GM23338 (cell line): ENCODE measurements at regions not wholly inside any gene's neighbourhood (a gene's known extent, or its start where the extent isn't known, plus 50 kb on each side); places are given as distances from the start of the nearest gene placed in this dataset.

ENCODE experiments used
- ATAC-seq: fragments of 200-7000 bp; cut with Tn5 transposase; 3 replicates; pipeline ENCODE4 v1.9.1; 2020
- DNase-seq: peaks from one replicate; pipeline ENCODE4 v3.0.0-alpha.2; 2015; ENCODE audit warnings: low spot score
- H2AFZ ChIP-seq: fragments of 200-600 bp; sonication (generic); 2 replicates; pipeline ENCODE4 v1.8.0; 2016; ENCODE audit warnings: antibody characterized with exemption, mild to moderate bottlenecking, moderate library complexity
- H3F3A ChIP-seq: fragments of 200-600 bp; sonication (generic); replicated peaks from 2 replicates; pipeline ENCODE4 v1.8.0; 2017; ENCODE audit warnings: antibody characterized with exemption, mixed run types, low read depth
- H3K27ac ChIP-seq: fragments of 200-600 bp; sonication (generic); 2 replicates; pipeline ENCODE4 v1.6.1; 2016; ENCODE audit warnings: low read depth
- H3K27me3 ChIP-seq: fragments of 200-600 bp; sonication (generic); 2 replicates; pipeline ENCODE4 v1.8.0; 2016; ENCODE audit warnings: mild to moderate bottlenecking, mixed run types, moderate library complexity; ENCODE audit not compliant: insufficient read depth
- H3K36me3 ChIP-seq: fragments of 200-600 bp; sonication (generic); 2 replicates; pipeline ENCODE4 v1.8.0; 2016; ENCODE audit warnings: mild to moderate bottlenecking; ENCODE audit not compliant: insufficient read depth
- H3K4me1 ChIP-seq: fragments of 200-600 bp; sonication (generic); 2 replicates; pipeline ENCODE4 v1.8.0; 2016; ENCODE audit warnings: mild to moderate bottlenecking, moderate library complexity; ENCODE audit not compliant: insufficient read depth
- H3K4me2 ChIP-seq: fragments of 200-600 bp; sonication (generic); 2 replicates; pipeline ENCODE4 v1.7.1; 2017; ENCODE audit warnings: mixed run types
- H3K4me3 ChIP-seq: fragments of 200-600 bp; sonication (generic); 2 replicates; pipeline ENCODE4 v1.6.1; 2016; ENCODE audit warnings: mixed run types
- H3K79me2 ChIP-seq: fragments of 200-600 bp; sonication (generic); replicated peaks from 2 replicates; pipeline ENCODE4 v1.8.0; 2017; ENCODE audit warnings: mild to moderate bottlenecking; ENCODE audit not compliant: insufficient read depth
- H3K9me2 ChIP-seq: fragments of 200-600 bp; sonication (generic); 2 replicates; pipeline ENCODE4 v1.8.0; 2017; ENCODE audit not compliant: insufficient read depth
- H4K20me1 ChIP-seq: fragments of 200-600 bp; sonication (generic); replicated peaks from 2 replicates; pipeline ENCODE4 v1.8.0; 2017; ENCODE audit warnings: mild to moderate bottlenecking; ENCODE audit not compliant: insufficient read depth
- H3K27ac Mint-ChIP-seq: 2 replicates; pipeline ENCODE4 v1.8.0; 2020; ENCODE audit warnings: inconsistent platforms, mild to moderate bottlenecking, moderate library complexity, mixed read lengths
- H3K27me3 Mint-ChIP-seq: 3 replicates; pipeline ENCODE4 v1.8.0; 2022; ENCODE audit warnings: low read depth, mild to moderate bottlenecking, moderate library complexity, mixed read lengths, inconsistent platforms; ENCODE audit not compliant: insufficient read depth, poor library complexity
- H3K36me3 Mint-ChIP-seq: 3 replicates; pipeline ENCODE4 v1.8.0; 2021; ENCODE audit warnings: low read depth, mild to moderate bottlenecking, inconsistent platforms, moderate library complexity, mixed read lengths
- H3K4me1 Mint-ChIP-seq: 3 replicates; pipeline ENCODE4 v1.8.0; 2020; ENCODE audit warnings: mild to moderate bottlenecking, inconsistent platforms, mixed read lengths
- H3K4me3 Mint-ChIP-seq: 3 replicates; pipeline ENCODE4 v1.8.0; 2021; ENCODE audit warnings: moderate library complexity, mild to moderate bottlenecking, inconsistent platforms, mixed read lengths
- H3K9me3 Mint-ChIP-seq: 3 replicates; pipeline ENCODE4 v1.8.0; 2020; ENCODE audit warnings: moderate library complexity, mild to moderate bottlenecking, inconsistent platforms, mixed read lengths
- CREB1 ChIP-seq: fragments of 250-450 bp; sonication (Bioruptor Pico); IDR thresholded peaks from 2 replicates; pipeline ENCODE4 v1.5.0; 2020; ENCODE audit warnings: low read depth, mild to moderate bottlenecking, moderate library complexity
- CTCF ChIP-seq, 2 experiments: fragments of 200-600 bp in 1 of 2; sonication (generic) in 1 of 2; conservative IDR thresholded peaks; 2 replicates each; pipeline versions ENCODE4 v1.5.1 to v1.6.1; 2016 to 2017; ENCODE audit warnings: antibody characterized with exemption in 2 of 2, low read depth in 2 of 2, mild to moderate bottlenecking in 2 of 2, moderate library complexity in 1 of 2
- EZH2 ChIP-seq: fragments of 200-600 bp; sonication (generic); IDR thresholded peaks from one replicate; pipeline ENCODE4 v1.8.0; 2017; ENCODE audit warnings: antibody characterized with exemption, mild to moderate bottlenecking, low read depth; ENCODE audit not compliant: unreplicated experiment
- EZH2phosphoT487 ChIP-seq: fragments of 200-600 bp; sonication (generic); IDR thresholded peaks from one replicate; pipeline ENCODE4 v1.8.1; 2018; ENCODE audit warnings: antibody characterized with exemption; ENCODE audit not compliant: unreplicated experiment
- JUNB ChIP-seq: IDR thresholded peaks from one replicate; pipeline ENCODE4 v1.6.1; 2016; ENCODE audit warnings: antibody characterized with exemption; ENCODE audit not compliant: unreplicated experiment
- NANOG ChIP-seq: IDR thresholded peaks from 2 replicates; pipeline ENCODE4 v1.6.1; 2016; ENCODE audit warnings: antibody characterized with exemption, borderline replicate concordance
- POLR2AphosphoS5 ChIP-seq: IDR thresholded peaks from 2 replicates; pipeline ENCODE4 v1.6.1; 2016; ENCODE audit warnings: antibody characterized with exemption, low read depth
- REST ChIP-seq: IDR thresholded peaks from one replicate; pipeline ENCODE4 v1.6.1; 2018; ENCODE audit warnings: antibody characterized with exemption; ENCODE audit not compliant: unreplicated experiment
- STAT1 ChIP-seq: IDR thresholded peaks from one replicate; pipeline ENCODE4 v1.6.1; 2016; ENCODE audit warnings: antibody characterized with exemption; ENCODE audit not compliant: unreplicated experiment
- ZNF114 ChIP-seq: fragments of 250-450 bp; sonication (Bioruptor Pico); IDR thresholded peaks from 2 replicates; pipeline ENCODE4 v1.5.0; 2020; ENCODE audit warnings: mild to moderate bottlenecking, moderate library complexity
- ZNF331 ChIP-seq: fragments of 250-450 bp; sonication (Bioruptor Pico); IDR thresholded peaks from 2 replicates; pipeline ENCODE4 v1.5.0; 2020; ENCODE audit warnings: low read depth, mild to moderate bottlenecking, moderate library complexity
- TF ChIP-seq, protein P1 (sequence below): fragments of 250-450 bp; sonication (Bioruptor Pico); IDR thresholded peaks from 2 replicates; pipeline ENCODE4 v1.5.0; 2020; ENCODE audit warnings: mild to moderate bottlenecking, moderate library complexity

DNA sequence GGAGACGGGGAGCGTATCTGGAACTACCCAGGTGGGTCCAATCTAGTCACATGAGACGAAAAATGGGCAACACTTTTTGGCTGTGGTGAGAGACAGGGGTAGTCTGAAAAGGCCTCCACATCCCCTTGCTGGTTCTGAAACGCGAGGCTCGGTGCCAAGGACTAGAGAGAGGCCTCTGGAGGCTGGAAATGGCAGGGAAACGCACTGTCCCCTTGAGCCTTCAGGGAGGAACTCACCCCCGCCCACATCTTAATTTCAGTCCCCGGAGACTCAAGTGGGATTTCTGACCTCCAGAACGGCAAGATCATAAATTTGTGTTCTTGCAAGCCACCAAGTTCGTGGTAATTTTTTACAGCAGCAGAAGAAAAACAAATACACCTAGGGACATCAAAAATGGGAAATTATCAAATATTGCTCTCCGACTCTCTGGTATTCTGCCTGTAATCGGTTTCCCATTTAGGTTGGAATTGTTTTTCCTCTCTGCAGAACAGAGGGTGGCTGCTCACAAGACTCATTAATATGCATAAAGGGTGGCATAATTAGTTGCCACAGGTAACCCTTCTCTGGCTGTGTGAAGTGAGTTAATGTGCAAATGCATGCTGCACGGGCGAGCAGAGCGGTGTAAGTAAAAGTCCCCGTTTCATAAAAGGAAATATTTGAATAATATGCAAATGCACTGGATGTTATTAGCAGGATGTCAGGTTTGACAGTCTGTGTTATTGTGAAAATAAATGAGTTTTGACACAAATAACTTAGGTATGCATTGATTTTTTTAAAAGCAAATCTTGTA, 185.7 kb downstream of the ARRDC4 start:
- Histone ChIP-seq H3K79me2 (no peaks in the 10 kb centered on the region), H4K20me1 (no peaks in the 10 kb centered on the region), H3K27ac (no peak overlapping the region), H3K27me3 (no peaks in the 10 kb centered on the region), H3K4me2 (no peak overlapping the region), H3K9me2 (peaks cover 6% of the 10 kb centered on the region; the same call in 1 of the 2 replicates), H3K4me3 (no peak overlapping the region), H2AFZ (no peak overlapping the region; the same call in 1 of the 2 replicates), H3F3A (no peaks in the 10 kb centered on the region), H3K4me1 (peaks cover 14% of the 10 kb centered on the region), H3K36me3 (no peaks in the 10 kb centered on the region)
- Mint-ChIP-seq H3K27ac (no peak overlapping the region), H3K27me3 (peaks cover 3% of the 10 kb centered on the region), H3K4me1 (peaks cover 41% of the 10 kb centered on the region), H3K9me3 (no peaks in the 10 kb centered on the region), H3K36me3 (no peaks in the 10 kb centered on the region), H3K4me3 (no peak overlapping the region)
- ATAC-seq, result no peak
- DNase-seq, result no peak
- TF ChIP-seq STAT1 (no peak), CTCF (conservative IDR thresholded peaks at IDR 0.05; ENCODE audit: low read depth in 2 of 2) (no peak), NANOG (no peak), JUNB (no peak), EZH2phosphoT487 (no peak), CREB1 (no peak), ZNF331 (no peak), ZNF114 (CRISPR knock-in tag) (no peak), EZH2 (no peak), POLR2AphosphoS5 (no peak), REST (no peak)
- TF ChIP-seq, protein P1, sequence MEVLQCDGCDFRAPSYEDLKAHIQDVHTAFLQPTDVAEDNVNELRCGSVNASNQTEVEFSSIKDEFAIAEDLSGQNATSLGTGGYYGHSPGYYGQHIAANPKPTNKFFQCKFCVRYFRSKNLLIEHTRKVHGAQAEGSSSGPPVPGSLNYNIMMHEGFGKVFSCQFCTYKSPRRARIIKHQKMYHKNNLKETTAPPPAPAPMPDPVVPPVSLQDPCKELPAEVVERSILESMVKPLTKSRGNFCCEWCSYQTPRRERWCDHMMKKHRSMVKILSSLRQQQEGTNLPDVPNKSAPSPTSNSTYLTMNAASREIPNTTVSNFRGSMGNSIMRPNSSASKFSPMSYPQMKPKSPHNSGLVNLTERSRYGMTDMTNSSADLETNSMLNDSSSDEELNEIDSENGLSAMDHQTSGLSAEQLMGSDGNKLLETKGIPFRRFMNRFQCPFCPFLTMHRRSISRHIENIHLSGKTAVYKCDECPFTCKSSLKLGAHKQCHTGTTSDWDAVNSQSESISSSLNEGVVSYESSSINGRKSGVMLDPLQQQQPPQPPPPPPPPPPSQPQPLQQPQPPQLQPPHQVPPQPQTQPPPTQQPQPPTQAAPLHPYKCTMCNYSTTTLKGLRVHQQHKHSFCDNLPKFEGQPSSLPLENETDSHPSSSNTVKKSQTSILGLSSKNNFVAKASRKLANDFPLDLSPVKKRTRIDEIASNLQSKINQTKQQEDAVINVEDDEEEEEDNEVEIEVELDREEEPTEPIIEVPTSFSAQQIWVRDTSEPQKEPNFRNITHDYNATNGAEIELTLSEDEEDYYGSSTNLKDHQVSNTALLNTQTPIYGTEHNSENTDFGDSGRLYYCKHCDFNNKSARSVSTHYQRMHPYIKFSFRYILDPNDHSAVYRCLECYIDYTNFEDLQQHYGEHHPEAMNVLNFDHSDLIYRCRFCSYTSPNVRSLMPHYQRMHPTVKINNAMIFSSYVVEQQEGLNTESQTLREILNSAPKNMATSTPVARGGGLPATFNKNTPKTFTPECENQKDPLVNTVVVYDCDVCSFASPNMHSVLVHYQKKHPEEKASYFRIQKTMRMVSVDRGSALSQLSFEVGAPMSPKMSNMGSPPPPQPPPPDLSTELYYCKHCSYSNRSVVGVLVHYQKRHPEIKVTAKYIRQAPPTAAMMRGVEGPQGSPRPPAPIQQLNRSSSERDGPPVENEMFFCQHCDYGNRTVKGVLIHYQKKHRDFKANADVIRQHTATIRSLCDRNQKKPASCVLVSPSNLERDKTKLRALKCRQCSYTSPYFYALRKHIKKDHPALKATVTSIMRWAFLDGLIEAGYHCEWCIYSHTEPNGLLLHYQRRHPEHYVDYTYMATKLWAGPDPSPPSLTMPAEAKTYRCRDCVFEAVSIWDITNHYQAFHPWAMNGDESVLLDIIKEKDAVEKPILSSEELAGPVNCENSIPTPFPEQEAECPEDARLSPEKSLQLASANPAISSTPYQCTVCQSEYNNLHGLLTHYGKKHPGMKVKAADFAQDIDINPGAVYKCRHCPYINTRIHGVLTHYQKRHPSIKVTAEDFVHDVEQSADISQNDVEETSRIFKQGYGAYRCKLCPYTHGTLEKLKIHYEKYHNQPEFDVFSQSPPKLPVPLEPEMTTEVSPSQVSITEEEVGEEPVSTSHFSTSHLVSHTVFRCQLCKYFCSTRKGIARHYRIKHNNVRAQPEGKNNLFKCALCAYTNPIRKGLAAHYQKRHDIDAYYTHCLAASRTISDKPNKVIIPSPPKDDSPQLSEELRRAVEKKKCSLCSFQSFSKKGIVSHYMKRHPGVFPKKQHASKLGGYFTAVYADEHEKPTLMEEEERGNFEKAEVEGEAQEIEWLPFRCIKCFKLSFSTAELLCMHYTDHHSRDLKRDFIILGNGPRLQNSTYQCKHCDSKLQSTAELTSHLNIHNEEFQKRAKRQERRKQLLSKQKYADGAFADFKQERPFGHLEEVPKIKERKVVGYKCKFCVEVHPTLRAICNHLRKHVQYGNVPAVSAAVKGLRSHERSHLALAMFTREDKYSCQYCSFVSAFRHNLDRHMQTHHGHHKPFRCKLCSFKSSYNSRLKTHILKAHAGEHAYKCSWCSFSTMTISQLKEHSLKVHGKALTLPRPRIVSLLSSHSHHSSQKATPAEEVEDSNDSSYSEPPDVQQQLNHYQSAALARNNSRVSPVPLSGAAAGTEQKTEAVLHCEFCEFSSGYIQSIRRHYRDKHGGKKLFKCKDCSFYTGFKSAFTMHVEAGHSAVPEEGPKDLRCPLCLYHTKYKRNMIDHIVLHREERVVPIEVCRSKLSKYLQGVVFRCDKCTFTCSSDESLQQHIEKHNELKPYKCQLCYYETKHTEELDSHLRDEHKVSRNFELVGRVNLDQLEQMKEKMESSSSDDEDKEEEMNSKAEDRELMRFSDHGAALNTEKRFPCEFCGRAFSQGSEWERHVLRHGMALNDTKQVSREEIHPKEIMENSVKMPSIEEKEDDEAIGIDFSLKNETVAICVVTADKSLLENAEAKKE (CRISPR knock-in tag), result no peak
